HG02943 (cell line): ENCODE measurements at regions not wholly inside any gene's neighbourhood (a gene's known extent, or its start where the extent isn't known, plus 50 kb on each side); places are given as distances from the start of the nearest gene placed in this dataset.
A peak's percentile ranks its signal among the peaks of the same experiment; 100 is the strongest.

Experiments used
- ATAC-seq: cut with Tn5 transposase; IDR thresholded peaks from one replicate; pipeline ENCODE4 v1.9.1; 2021; ENCODE audit warnings: mild to moderate bottlenecking, low read depth, moderate library complexity; ENCODE audit not compliant: unreplicated experiment

GRCh38 chr7:118075936-118076335 lies 108.0 kb upstream of the LSM8 start:
- ATAC-seq: no peak

- ATAC-seq: no peak
These were observed 107.4 kb upstream of the LSM8 start for GRCh38 chr7:118076564-118076963.

GRCh38 chr7:118078015-118078414 lies 105.9 kb upstream of the LSM8 start:
- ATAC-seq: no peak

GRCh38 chr7:118079369-118079768 lies 104.6 kb upstream of the LSM8 start:
- ATAC-seq: no peak

- ATAC-seq: peak; percentile 69
These were observed 103.0 kb upstream of the LSM8 start for GRCh38 chr7:118080947-118081346.

GRCh38 chr7:118082506-118082905 lies 101.5 kb upstream of the LSM8 start:
- ATAC-seq: no peak

- no peak for ATAC-seq
These were observed 99.0 kb upstream of the LSM8 start for GRCh38 chr7:118085000-118085399.

GRCh38 chr7:118087126-118087525 lies 96.8 kb upstream of the LSM8 start:
- no peak for ATAC-seq

GRCh38 chr7:118094044-118094443 lies 89.9 kb upstream of the LSM8 start:
- ATAC-seq: no peak

GRCh38 chr7:118104812-118105441 lies 79.0 kb upstream of the LSM8 start:
- no peak for ATAC-seq

GRCh38 chr7:118109607-118110006 lies 74.4 kb upstream of the LSM8 start:
- ATAC-seq: no peak

- ATAC-seq: no peak
These were observed 73.6 kb upstream of the LSM8 start for GRCh38 chr7:118110178-118110925.

- ATAC-seq: no peak
These were observed 72.6 kb upstream of the LSM8 start for GRCh38 chr7:118111347-118111746.

- no peak for ATAC-seq
These were observed 69.8 kb upstream of the LSM8 start for GRCh38 chr7:118114175-118114574.

- no peak for ATAC-seq
These were observed 54.7 kb upstream of the LSM8 start for GRCh38 chr7:118129041-118129795.

- ATAC-seq: no peak
These were observed 51.2 kb upstream of the LSM8 start for GRCh38 chr7:118132764-118133163.
